Astrocyte (in vitro differentiated cells and primary cell): ENCODE measurements at regions not wholly inside any gene's neighbourhood (a gene's known extent, or its start where the extent isn't known, plus 50 kb on each side); places are given as distances from the start of the nearest gene placed in this dataset.

Experiments used
- EZH2 ChIP-seq: IDR thresholded peaks from 2 replicates; pipeline ENCODE4 v1.6.1; 2012; ENCODE audit warnings: mild to moderate bottlenecking, low read length, inconsistent platforms; ENCODE audit not compliant: insufficient read depth
- TF ChIP-seq, protein P1 (sequence below): IDR thresholded peaks from 2 replicates; pipeline ENCODE4 v1.5.1; 2011; ENCODE audit warnings: low read depth, mild to moderate bottlenecking, inconsistent platforms, low read length, moderate library complexity; ENCODE audit not compliant: insufficient read depth

DNA sequence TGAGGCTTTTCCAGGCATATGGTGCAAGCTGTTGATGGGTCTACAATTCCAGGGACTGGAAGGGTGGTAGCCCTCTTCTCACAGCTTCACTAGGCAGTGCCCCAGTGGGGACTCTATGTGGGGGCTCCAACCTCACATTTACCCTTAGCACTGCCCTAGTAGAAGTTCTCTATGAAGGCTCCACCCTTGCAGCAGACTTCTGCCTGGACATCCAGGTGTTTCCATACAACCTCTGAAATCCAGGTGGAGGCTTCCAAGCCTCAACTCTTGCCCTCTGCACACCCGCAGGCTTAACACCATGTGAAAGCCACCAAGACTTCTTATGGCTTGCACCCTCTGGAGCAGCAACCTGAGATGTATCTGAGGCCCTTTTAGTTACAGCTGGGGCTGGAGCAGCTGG is 87.8 kb downstream of the ZNF777 start:
- TF ChIP-seq, protein P1, sequence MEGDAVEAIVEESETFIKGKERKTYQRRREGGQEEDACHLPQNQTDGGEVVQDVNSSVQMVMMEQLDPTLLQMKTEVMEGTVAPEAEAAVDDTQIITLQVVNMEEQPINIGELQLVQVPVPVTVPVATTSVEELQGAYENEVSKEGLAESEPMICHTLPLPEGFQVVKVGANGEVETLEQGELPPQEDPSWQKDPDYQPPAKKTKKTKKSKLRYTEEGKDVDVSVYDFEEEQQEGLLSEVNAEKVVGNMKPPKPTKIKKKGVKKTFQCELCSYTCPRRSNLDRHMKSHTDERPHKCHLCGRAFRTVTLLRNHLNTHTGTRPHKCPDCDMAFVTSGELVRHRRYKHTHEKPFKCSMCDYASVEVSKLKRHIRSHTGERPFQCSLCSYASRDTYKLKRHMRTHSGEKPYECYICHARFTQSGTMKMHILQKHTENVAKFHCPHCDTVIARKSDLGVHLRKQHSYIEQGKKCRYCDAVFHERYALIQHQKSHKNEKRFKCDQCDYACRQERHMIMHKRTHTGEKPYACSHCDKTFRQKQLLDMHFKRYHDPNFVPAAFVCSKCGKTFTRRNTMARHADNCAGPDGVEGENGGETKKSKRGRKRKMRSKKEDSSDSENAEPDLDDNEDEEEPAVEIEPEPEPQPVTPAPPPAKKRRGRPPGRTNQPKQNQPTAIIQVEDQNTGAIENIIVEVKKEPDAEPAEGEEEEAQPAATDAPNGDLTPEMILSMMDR, result no peak
- TF ChIP-seq EZH2, result no peak
